SK-N-SH (cell line): ENCODE measurements at regions not wholly inside any gene's neighbourhood (a gene's known extent, or its start where the extent isn't known, plus 50 kb on each side); places are given as distances from the start of the nearest gene placed in this dataset.

Source experiments
- EP300 ChIP-seq, 2 experiments: IDR thresholded peaks; 2 replicates each; pipeline versions ENCODE4 v1.4.0 to v1.6.1; 2012; ENCODE audit warnings: borderline replicate concordance in 1 of 2, low read depth in 1 of 2, low read length in 1 of 2
- EZH2phosphoT487 ChIP-seq: fragments of 200-600 bp; sonication (generic); IDR thresholded peaks from 2 replicates; pipeline ENCODE4 v1.6.1; 2017; ENCODE audit warnings: low read depth, mixed run types, mild to moderate bottlenecking, antibody characterized with exemption, moderate library complexity, borderline replicate concordance
- FOXM1 ChIP-seq: IDR thresholded peaks from 2 replicates; pipeline ENCODE4 v1.4.0; 2012; ENCODE audit warnings: low read depth, mild to moderate bottlenecking
- GATA2 ChIP-seq: sonication (generic); formaldehyde crosslinking; IDR thresholded peaks from 2 replicates; pipeline ENCODE4 v1.5.0; 2020; ENCODE audit warnings: mild to moderate bottlenecking, missing genetic modification reagents
- JUND ChIP-seq: IDR thresholded peaks from 2 replicates; pipeline ENCODE4 v1.4.0; 2012
- MEF2A ChIP-seq: IDR thresholded peaks from 2 replicates; pipeline ENCODE4 v1.4.0; 2012; ENCODE audit warnings: low read depth, borderline replicate concordance
- NFIC ChIP-seq: IDR thresholded peaks from 2 replicates; pipeline ENCODE4 v1.4.0; 2012; ENCODE audit warnings: borderline replicate concordance
- RAD21 ChIP-seq: IDR thresholded peaks from 2 replicates; pipeline ENCODE4 v1.6.1; 2012; ENCODE audit warnings: mild to moderate bottlenecking, low read length
- RCOR1 ChIP-seq: fragments of 150-350 bp; IDR thresholded peaks from 2 replicates; pipeline ENCODE4 v1.6.1; 2017; ENCODE audit warnings: antibody characterized with exemption, low read length
- TAF1 ChIP-seq: IDR thresholded peaks from 2 replicates; pipeline ENCODE4 v1.6.1; 2012; ENCODE audit warnings: low read depth, mild to moderate bottlenecking, low read length, moderate library complexity, borderline replicate concordance
- TCF12 ChIP-seq: IDR thresholded peaks from 2 replicates; pipeline ENCODE4 v1.4.0; 2012
- TF ChIP-seq, protein P1 (sequence below): fragments of 200-600 bp; sonication (generic); IDR thresholded peaks from 2 replicates; pipeline ENCODE4 v1.6.1; 2017; ENCODE audit warnings: antibody characterized with exemption, mild to moderate bottlenecking, moderate library complexity
- TF ChIP-seq, protein P2 (sequence below): fragments of 150-350 bp; IDR thresholded peaks from 2 replicates; pipeline ENCODE4 v1.6.1; 2017; ENCODE audit warnings: antibody characterized with exemption, low read length, low read depth, borderline replicate concordance
- TF ChIP-seq, protein P3 (sequence below): fragments of 150-350 bp; IDR thresholded peaks from 2 replicates; pipeline ENCODE4 v1.6.1; 2016; ENCODE audit warnings: mild to moderate bottlenecking, low read depth, low read length

DNA sequence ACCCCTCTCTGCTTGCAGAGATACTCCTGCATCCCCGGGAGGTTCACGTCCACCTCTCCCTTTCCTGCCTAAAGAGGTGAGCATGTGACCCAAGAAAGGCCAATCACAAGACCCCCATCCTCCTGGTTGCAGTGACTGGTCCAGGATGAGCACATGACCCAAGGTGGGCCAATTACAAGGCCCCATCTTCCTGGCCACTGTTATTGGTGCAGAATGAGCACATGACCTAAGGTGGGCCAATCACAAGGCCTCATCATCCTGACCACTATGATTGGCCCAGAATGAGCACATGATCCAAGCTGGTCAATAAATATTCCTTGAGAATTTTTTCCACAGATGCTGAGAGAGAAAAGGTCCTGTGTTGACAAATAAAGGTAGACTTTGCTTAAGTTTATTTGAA lies 350.7 kb downstream of the EFNB2 start:
- TF ChIP-seq, protein P1, sequence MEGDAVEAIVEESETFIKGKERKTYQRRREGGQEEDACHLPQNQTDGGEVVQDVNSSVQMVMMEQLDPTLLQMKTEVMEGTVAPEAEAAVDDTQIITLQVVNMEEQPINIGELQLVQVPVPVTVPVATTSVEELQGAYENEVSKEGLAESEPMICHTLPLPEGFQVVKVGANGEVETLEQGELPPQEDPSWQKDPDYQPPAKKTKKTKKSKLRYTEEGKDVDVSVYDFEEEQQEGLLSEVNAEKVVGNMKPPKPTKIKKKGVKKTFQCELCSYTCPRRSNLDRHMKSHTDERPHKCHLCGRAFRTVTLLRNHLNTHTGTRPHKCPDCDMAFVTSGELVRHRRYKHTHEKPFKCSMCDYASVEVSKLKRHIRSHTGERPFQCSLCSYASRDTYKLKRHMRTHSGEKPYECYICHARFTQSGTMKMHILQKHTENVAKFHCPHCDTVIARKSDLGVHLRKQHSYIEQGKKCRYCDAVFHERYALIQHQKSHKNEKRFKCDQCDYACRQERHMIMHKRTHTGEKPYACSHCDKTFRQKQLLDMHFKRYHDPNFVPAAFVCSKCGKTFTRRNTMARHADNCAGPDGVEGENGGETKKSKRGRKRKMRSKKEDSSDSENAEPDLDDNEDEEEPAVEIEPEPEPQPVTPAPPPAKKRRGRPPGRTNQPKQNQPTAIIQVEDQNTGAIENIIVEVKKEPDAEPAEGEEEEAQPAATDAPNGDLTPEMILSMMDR = no peak
- no peak for TF ChIP-seq RAD21
- TF ChIP-seq TAF1 = no peak
- no peak for TF ChIP-seq FOXM1
- TF ChIP-seq, protein P2, sequence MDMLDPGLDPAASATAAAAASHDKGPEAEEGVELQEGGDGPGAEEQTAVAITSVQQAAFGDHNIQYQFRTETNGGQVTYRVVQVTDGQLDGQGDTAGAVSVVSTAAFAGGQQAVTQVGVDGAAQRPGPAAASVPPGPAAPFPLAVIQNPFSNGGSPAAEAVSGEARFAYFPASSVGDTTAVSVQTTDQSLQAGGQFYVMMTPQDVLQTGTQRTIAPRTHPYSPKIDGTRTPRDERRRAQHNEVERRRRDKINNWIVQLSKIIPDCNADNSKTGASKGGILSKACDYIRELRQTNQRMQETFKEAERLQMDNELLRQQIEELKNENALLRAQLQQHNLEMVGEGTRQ = no peak
- TF ChIP-seq EP300 (IDR thresholded peaks at IDR 0.05; ENCODE audit: borderline replicate concordance in 1 of 2, low read depth in 1 of 2, low read length in 1 of 2) = no peak
- no peak for TF ChIP-seq TCF12
- TF ChIP-seq EZH2phosphoT487 = no peak
- no peak for TF ChIP-seq RCOR1
- no peak for TF ChIP-seq NFIC
- no peak for TF ChIP-seq GATA2
- no peak for TF ChIP-seq MEF2A
- TF ChIP-seq JUND = no peak
- TF ChIP-seq, protein P3, sequence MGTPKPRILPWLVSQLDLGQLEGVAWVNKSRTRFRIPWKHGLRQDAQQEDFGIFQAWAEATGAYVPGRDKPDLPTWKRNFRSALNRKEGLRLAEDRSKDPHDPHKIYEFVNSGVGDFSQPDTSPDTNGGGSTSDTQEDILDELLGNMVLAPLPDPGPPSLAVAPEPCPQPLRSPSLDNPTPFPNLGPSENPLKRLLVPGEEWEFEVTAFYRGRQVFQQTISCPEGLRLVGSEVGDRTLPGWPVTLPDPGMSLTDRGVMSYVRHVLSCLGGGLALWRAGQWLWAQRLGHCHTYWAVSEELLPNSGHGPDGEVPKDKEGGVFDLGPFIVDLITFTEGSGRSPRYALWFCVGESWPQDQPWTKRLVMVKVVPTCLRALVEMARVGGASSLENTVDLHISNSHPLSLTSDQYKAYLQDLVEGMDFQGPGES = no peak
